ENCODE measurements at regions not wholly inside any gene's neighbourhood (a gene's known extent, or its start where the extent isn't known, plus 50 kb on each side); places are given as distances from the start of the nearest gene placed in this dataset.
"Not testable (repeated sequence)": the region's sequence is repeated elsewhere in the genome, so short reads cannot be mapped to it uniquely, and the experiment has no call there.

- no peak overlapping the region for H3K4me3 ChIP-seq (replicated peaks; ENCODE audit: low read depth, low read length)
- no peak for TF ChIP-seq CTCF (IDR thresholded peaks at IDR 0.05; ENCODE audit: low read depth, low read length, missing control alignments)
- no peak for DNase-seq (ENCODE audit: extremely low read depth, low read depth)
Measured at GRCh38 chr1:68868606-68869005, 371.7 kb upstream of the DEPDC1 start.

GRCh38 chr1:68873144-68873543 is 376.3 kb upstream of the DEPDC1 start:
- no peak overlapping the region for H3K4me3 ChIP-seq (replicated peaks; ENCODE audit: low read depth, low read length)
- no peak for DNase-seq (ENCODE audit: extremely low read depth, low read depth)
- TF ChIP-seq CTCF (IDR thresholded peaks at IDR 0.05; ENCODE audit: low read depth, low read length, missing control alignments), result no peak

- H3K4me3 ChIP-seq (replicated peaks; ENCODE audit: low read depth, low read length); DNase-seq (ENCODE audit: extremely low read depth, low read depth): not testable (repeated sequence)
Measured at GRCh38 chr1:68881330-68882194, 384.7 kb upstream of the DEPDC1 start.

- DNase-seq (ENCODE audit: extremely low read depth, low read depth), result no peak
- no peak overlapping the region for H3K4me3 ChIP-seq (replicated peaks; ENCODE audit: low read depth, low read length)
- no peak for TF ChIP-seq CTCF (IDR thresholded peaks at IDR 0.05; ENCODE audit: low read depth, low read length, missing control alignments)
Measured at GRCh38 chr1:68889471-68889870, 392.6 kb upstream of the DEPDC1 start.

- no peak overlapping the region for H3K4me3 ChIP-seq (replicated peaks; ENCODE audit: low read depth, low read length)
- TF ChIP-seq CTCF (IDR thresholded peaks at IDR 0.05; ENCODE audit: low read depth, low read length, missing control alignments), result no peak
- DNase-seq (ENCODE audit: extremely low read depth, low read depth), result no peak
Measured at GRCh38 chr1:68890736-68891135, 393.9 kb upstream of the DEPDC1 start.

- no peak for DNase-seq (ENCODE audit: extremely low read depth, low read depth)
- H3K4me3 ChIP-seq (replicated peaks; ENCODE audit: low read depth, low read length), result no peak overlapping the region
- TF ChIP-seq CTCF (IDR thresholded peaks at IDR 0.05; ENCODE audit: low read depth, low read length, missing control alignments), result no peak
Measured at GRCh38 chr1:68904477-68904876, 407.6 kb upstream of the DEPDC1 start.

- no peak for TF ChIP-seq CTCF (IDR thresholded peaks at IDR 0.05; ENCODE audit: low read depth, low read length, missing control alignments)
- no peak for DNase-seq (ENCODE audit: extremely low read depth, low read depth)
- no peak overlapping the region for H3K4me3 ChIP-seq (replicated peaks; ENCODE audit: low read depth, low read length)
Measured at GRCh38 chr1:68906431-68906830, 409.5 kb upstream of the DEPDC1 start.
